ENCODE measurements at regions not wholly inside any gene's neighbourhood (a gene's known extent, or its start where the extent isn't known, plus 50 kb on each side); places are given as distances from the start of the nearest gene placed in this dataset.

GRCh38 chr9:73371801-73372200 lies 220.1 kb downstream of the ANXA1 start:
- TF ChIP-seq CTCF (IDR thresholded peaks at IDR 0.05): no peak
- no peak for TF ChIP-seq POLR2A (IDR thresholded peaks at IDR 0.05)

All from testis (tissue), 2 donors.